ENCODE measurements at regions not wholly inside any gene's neighbourhood (a gene's known extent, or its start where the extent isn't known, plus 50 kb on each side); places are given as distances from the start of the nearest gene placed in this dataset.

DNA sequence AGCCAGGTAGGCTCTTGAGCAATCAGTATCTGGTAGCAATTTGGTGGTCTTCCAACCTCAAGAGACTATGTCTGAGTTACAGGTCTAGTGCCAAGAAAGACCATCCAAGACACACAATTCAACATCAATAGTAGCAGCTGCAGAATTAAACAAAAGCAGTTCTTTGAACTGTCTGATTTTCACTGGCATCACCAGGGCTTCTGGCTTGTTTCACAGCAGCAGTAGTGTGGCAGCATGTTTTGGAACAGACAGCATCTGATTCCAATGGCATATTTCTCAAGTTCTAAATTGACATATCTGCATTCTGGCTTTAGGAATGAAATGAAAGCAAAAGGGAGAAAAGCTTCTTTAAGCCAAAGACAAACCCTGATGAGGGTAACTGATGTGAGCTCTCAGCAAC lies 334.7 kb upstream of the PRMT6 start:
- no peak overlapping the region for H3K27ac ChIP-seq (ENCODE audit: low read length)
- 0 out of 2 replicates have a peak, but pooled peaks cover 4% of the 10 kb centered on the region for H3K9me3 ChIP-seq (ENCODE audit: insufficient read depth, low read length)
- no peak overlapping the region for H2AFZ ChIP-seq (ENCODE audit: low read depth, low read length)
- TF ChIP-seq EZH2phosphoT487 (IDR thresholded peaks at IDR 0.05; ENCODE audit: low read depth) (no peak), CTCF (IDR thresholded peaks at IDR 0.05; ENCODE audit: low read depth, low read length) (no peak)
- no peaks in the 10 kb centered on the region for H3K27me3 ChIP-seq (ENCODE audit: low read depth, low read length)
- H3K79me2 ChIP-seq (ENCODE audit: low read length): no peaks in the 10 kb centered on the region
- no peaks in the 10 kb centered on the region for H4K20me1 ChIP-seq (ENCODE audit: insufficient read depth, low read length)
- no peak overlapping the region for H3K9ac ChIP-seq (ENCODE audit: low read length)
- H3K4me1 ChIP-seq (ENCODE audit: low read length): peaks cover 24% of the 10 kb centered on the region
- H3K4me2 ChIP-seq (ENCODE audit: low read length): 0 out of 2 replicates have a peak overlapping the region, but pooled peaks have one; percentile 19
- no peak overlapping the region for H3K4me3 ChIP-seq (ENCODE audit: low read length)
- peaks cover 17% of the 10 kb centered on the region for H3K36me3 ChIP-seq (replicated peaks; ENCODE audit: low read depth, low read length)

DNA sequence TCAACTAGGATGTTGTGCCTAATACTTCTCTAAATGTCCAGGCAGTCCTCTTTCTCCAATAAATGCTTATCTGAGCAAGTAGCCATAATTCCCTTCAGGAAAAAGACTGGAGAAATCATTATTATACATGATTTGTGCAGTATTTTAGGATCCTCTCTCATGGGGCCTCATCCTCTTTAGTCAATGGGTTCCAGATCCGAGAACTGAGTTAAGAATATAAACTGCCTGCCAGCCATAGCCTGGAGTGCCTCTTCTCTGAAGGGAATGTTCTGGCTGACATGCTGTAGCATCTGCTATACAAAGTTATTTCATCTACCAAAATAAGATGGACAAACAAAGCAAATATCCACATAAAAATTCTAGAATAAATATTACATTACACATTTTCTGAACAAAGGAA lies 334.0 kb upstream of the PRMT6 start:
- H3K9ac ChIP-seq (ENCODE audit: low read length): no peak overlapping the region
- H3K79me2 ChIP-seq (ENCODE audit: low read length): no peaks in the 10 kb centered on the region
- peaks cover 17% of the 10 kb centered on the region for H3K36me3 ChIP-seq (replicated peaks; ENCODE audit: low read depth, low read length)
- H2AFZ ChIP-seq (ENCODE audit: low read depth, low read length): no peak overlapping the region
- 0 out of 2 replicates have a peak overlapping the region, but pooled peaks have one; percentile 19 for H3K4me2 ChIP-seq (ENCODE audit: low read length)
- no peaks in the 10 kb centered on the region for H4K20me1 ChIP-seq (ENCODE audit: insufficient read depth, low read length)
- no peaks in the 10 kb centered on the region for H3K27me3 ChIP-seq (ENCODE audit: low read depth, low read length)
- H3K27ac ChIP-seq (ENCODE audit: low read length): no peak overlapping the region
- H3K4me1 ChIP-seq (ENCODE audit: low read length): peaks cover 29% of the 10 kb centered on the region
- H3K4me3 ChIP-seq (ENCODE audit: low read length): no peak overlapping the region
- H3K9me3 ChIP-seq (ENCODE audit: insufficient read depth, low read length): 0 out of 2 replicates have a peak, but pooled peaks cover 4% of the 10 kb centered on the region
- TF ChIP-seq CTCF (IDR thresholded peaks at IDR 0.05; ENCODE audit: low read depth, low read length) (no peak), EZH2phosphoT487 (IDR thresholded peaks at IDR 0.05; ENCODE audit: low read depth) (no peak)

GRCh38 chr1:106727171-106727570 lies 329.3 kb upstream of the PRMT6 start:
- TF ChIP-seq EZH2phosphoT487 (IDR thresholded peaks at IDR 0.05; ENCODE audit: low read depth) (no peak), CTCF (IDR thresholded peaks at IDR 0.05; ENCODE audit: low read depth, low read length) (no peak)
- no peaks in the 10 kb centered on the region for H3K27me3 ChIP-seq (ENCODE audit: low read depth, low read length)
- H3K36me3 ChIP-seq (replicated peaks; ENCODE audit: low read depth, low read length): peaks cover 5% of the 10 kb centered on the region
- H4K20me1 ChIP-seq (ENCODE audit: insufficient read depth, low read length): no peaks in the 10 kb centered on the region
- H3K4me2 ChIP-seq (ENCODE audit: low read length): peak overlapping the region; percentile 65
- peak overlapping the region; percentile 42; the same call in 1 of the 2 replicates for H3K4me3 ChIP-seq (ENCODE audit: low read length)
- H3K9me3 ChIP-seq (ENCODE audit: insufficient read depth, low read length): 0 out of 2 replicates have a peak, but pooled peaks cover 4% of the 10 kb centered on the region
- H3K4me1 ChIP-seq (ENCODE audit: low read length): peaks cover 18% of the 10 kb centered on the region
- peak overlapping the region; percentile 56; the same call in 1 of the 2 replicates for H3K27ac ChIP-seq (ENCODE audit: low read length)
- no peak overlapping the region; the same call in 1 of the 2 replicates for H2AFZ ChIP-seq (ENCODE audit: low read depth, low read length)
- no peaks in the 10 kb centered on the region for H3K79me2 ChIP-seq (ENCODE audit: low read length)
- H3K9ac ChIP-seq (ENCODE audit: low read length): peak overlapping the region; percentile 37; the same call in 1 of the 2 replicates

DNA sequence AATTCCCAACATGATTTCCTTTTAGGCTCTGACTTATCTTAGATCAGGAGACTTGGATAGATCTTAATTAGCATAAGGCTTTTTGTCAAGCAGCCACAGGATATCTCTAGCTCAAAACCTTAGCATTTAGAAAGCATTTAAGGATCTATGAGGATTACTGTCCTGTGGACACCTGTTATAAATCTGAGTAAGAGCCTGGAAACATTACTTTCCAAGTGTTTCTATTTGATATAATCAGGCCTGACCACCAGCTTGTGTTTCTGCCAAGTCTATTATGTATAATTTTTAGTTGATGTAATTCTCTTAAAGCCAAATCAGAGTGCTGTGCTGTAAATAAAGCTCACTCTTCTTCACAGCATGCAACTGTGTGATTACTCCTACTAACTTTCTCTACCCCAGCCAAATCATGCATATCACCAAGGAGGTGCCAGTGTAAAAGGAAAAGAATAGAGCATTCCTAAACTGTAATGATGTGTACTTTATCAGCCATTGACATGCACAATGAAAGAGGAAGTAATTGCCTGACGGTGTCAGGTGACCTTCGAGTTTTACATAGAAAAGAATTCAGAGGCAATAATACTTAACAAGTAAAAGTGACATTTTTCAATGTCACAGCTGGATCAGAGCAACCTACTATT lies 309.9 kb upstream of the PRMT6 start:
- TF ChIP-seq EZH2phosphoT487 (IDR thresholded peaks at IDR 0.05; ENCODE audit: low read depth) (no peak), CTCF (IDR thresholded peaks at IDR 0.05; ENCODE audit: low read depth, low read length) (no peak)
- H3K27ac ChIP-seq (ENCODE audit: low read length): no peak overlapping the region
- H3K4me2 ChIP-seq (ENCODE audit: low read length): peak overlapping the region; percentile 22; the same call in 1 of the 2 replicates
- H3K4me3 ChIP-seq (ENCODE audit: low read length): no peak overlapping the region
- no peaks in the 10 kb centered on the region for H3K9me3 ChIP-seq (ENCODE audit: insufficient read depth, low read length)
- H3K9ac ChIP-seq (ENCODE audit: low read length): no peak overlapping the region
- no peaks in the 10 kb centered on the region for H4K20me1 ChIP-seq (ENCODE audit: insufficient read depth, low read length)
- H3K4me1 ChIP-seq (ENCODE audit: low read length): peaks cover 9% of the 10 kb centered on the region
- peak overlapping the region; percentile 68 for H2AFZ ChIP-seq (ENCODE audit: low read depth, low read length)
- H3K79me2 ChIP-seq (ENCODE audit: low read length): no peaks in the 10 kb centered on the region
- no peaks in the 10 kb centered on the region for H3K36me3 ChIP-seq (replicated peaks; ENCODE audit: low read depth, low read length)
- H3K27me3 ChIP-seq (ENCODE audit: low read depth, low read length): no peaks in the 10 kb centered on the region

Measured in OCI-LY3 (cell line).